ENCODE measurements at regions not wholly inside any gene's neighbourhood (a gene's known extent, or its start where the extent isn't known, plus 50 kb on each side); places are given as distances from the start of the nearest gene placed in this dataset.
A peak's percentile ranks its signal among the peaks of the same experiment; 100 is the strongest.

- Histone ChIP-seq H3K27me3 (ENCODE audit: low read depth) (no peaks in the 10 kb centered on the region), H3K9me3 (no peaks in the 10 kb centered on the region), H3K27ac (no peak overlapping the region), H3K4me1 (peaks cover 5% of the 10 kb centered on the region), H3K4me3 (no peak overlapping the region), H3K36me3 (peaks cover 17% of the 10 kb centered on the region)
- intact Hi-C loops (cut with DNase I), result no loop called here
- TF ChIP-seq, protein P1, sequence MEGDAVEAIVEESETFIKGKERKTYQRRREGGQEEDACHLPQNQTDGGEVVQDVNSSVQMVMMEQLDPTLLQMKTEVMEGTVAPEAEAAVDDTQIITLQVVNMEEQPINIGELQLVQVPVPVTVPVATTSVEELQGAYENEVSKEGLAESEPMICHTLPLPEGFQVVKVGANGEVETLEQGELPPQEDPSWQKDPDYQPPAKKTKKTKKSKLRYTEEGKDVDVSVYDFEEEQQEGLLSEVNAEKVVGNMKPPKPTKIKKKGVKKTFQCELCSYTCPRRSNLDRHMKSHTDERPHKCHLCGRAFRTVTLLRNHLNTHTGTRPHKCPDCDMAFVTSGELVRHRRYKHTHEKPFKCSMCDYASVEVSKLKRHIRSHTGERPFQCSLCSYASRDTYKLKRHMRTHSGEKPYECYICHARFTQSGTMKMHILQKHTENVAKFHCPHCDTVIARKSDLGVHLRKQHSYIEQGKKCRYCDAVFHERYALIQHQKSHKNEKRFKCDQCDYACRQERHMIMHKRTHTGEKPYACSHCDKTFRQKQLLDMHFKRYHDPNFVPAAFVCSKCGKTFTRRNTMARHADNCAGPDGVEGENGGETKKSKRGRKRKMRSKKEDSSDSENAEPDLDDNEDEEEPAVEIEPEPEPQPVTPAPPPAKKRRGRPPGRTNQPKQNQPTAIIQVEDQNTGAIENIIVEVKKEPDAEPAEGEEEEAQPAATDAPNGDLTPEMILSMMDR (IDR thresholded peaks at IDR 0.05), result peak; percentile 70
- ATAC-seq, result peak; percentile 78 to 84
- DNase-seq, result no peak
Measured at GRCh38 chr7:86939197-86939814, 120.1 kb downstream of the ELAPOR2 start.

DNA sequence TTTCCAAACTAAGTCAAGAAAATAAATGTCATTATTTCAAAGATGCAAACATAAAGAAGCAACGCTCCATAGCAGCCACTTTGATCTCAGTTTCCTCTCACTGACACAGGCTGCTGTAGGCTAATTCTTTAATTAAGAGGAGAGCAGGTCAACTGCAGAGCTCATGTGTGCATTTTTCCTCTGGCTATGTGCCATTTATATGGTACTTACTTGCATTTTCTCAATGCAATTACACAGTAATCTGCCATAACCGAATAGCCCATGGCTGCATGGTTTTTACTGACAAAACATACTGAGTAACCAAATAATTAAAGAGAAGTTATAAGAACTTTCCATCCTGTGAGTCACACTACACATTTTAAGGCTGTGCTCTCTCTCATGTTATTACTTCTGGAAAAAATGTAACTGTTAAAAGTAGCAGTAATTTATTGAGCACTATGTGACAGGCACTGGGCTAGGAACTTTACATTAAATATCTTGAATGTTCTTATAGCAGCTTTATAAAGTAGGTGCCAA lies 122.0 kb downstream of the ELAPOR2 start:
- Histone ChIP-seq H3K27me3 (ENCODE audit: low read depth) (no peaks in the 10 kb centered on the region), H3K27ac (no peak overlapping the region), H3K4me3 (no peak overlapping the region), H3K9me3 (no peaks in the 10 kb centered on the region), H3K4me1 (peaks cover 5% of the 10 kb centered on the region), H3K36me3 (peaks cover 17% of the 10 kb centered on the region)
- TF ChIP-seq, protein P1 (IDR thresholded peaks at IDR 0.05), result no peak
- DNase-seq (no peak), ATAC-seq (no peak)
- intact Hi-C loops (cut with DNase I), result no loop called here

- Histone ChIP-seq H3K27me3 (ENCODE audit: low read depth) (no peaks in the 10 kb centered on the region), H3K27ac (no peak overlapping the region), H3K36me3 (peaks cover 17% of the 10 kb centered on the region), H3K9me3 (no peaks in the 10 kb centered on the region), H3K4me3 (no peak overlapping the region), H3K4me1 (peaks cover 8% of the 10 kb centered on the region)
- DNase-seq (no peak), ATAC-seq (no peak)
- TF ChIP-seq, protein P1 (IDR thresholded peaks at IDR 0.05), result no peak
- intact Hi-C loops (cut with DNase I), result no loop called here
Measured at GRCh38 chr7:86933295-86933845, 126.1 kb downstream of the ELAPOR2 start.

- Histone ChIP-seq H3K36me3 (peaks cover 6% of the 10 kb centered on the region), H3K4me1 (peaks cover 8% of the 10 kb centered on the region), H3K4me3 (no peak overlapping the region), H3K9me3 (no peaks in the 10 kb centered on the region), H3K27ac (peak overlapping the region; percentile 29), H3K27me3 (ENCODE audit: low read depth) (no peaks in the 10 kb centered on the region)
- intact Hi-C loops (cut with DNase I), result no loop called here
- peak; percentile 91 to 95 for ATAC-seq
- DNase-seq, result no peak
- TF ChIP-seq, protein P1 (IDR thresholded peaks at IDR 0.05), result no peak
Measured at GRCh38 chr7:86932038-86932512, 127.4 kb downstream of the ELAPOR2 start.

DNA sequence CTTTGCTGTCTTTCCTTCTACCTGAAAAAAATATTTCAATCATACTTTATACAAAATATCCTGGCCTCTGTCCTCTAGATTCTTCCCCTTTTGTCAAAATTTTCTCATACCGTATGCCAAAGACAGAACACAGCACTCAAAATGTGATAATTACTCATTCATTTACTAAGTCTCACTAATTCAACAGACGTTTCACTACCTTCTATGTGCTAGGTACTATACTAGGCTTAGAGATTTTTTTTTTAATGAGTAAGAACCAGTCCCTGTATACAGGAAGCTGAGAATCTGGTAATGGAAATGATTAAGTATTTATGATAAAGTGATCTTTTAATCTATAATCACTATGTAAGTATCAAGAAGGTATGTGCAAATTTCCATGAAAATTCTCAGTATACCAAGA lies 128.0 kb downstream of the ELAPOR2 start:
- H3K27me3 ChIP-seq (ENCODE audit: low read depth), result no peaks in the 10 kb centered on the region
- TF ChIP-seq, protein P1 (IDR thresholded peaks at IDR 0.05), result no peak
- intact Hi-C loops (cut with DNase I), result no loop called here
- ATAC-seq (no peak), DNase-seq (no peak)
- H3K36me3 ChIP-seq, result no peaks in the 10 kb centered on the region
- H3K9me3 ChIP-seq, result no peaks in the 10 kb centered on the region
- H3K27ac ChIP-seq, result no peak overlapping the region
- no peak overlapping the region for H3K4me3 ChIP-seq
- peaks cover 8% of the 10 kb centered on the region for H3K4me1 ChIP-seq
